GM23248 (cell line): ENCODE measurements at regions not wholly inside any gene's neighbourhood (a gene's known extent, or its start where the extent isn't known, plus 50 kb on each side); places are given as distances from the start of the nearest gene placed in this dataset.

Experiments used
- EZH2 ChIP-seq: fragments of 200-600 bp; sonication (generic); IDR thresholded peaks from 2 replicates; pipeline ENCODE4 v1.6.1; 2018; ENCODE audit warnings: antibody characterized with exemption, mild to moderate bottlenecking; ENCODE audit not compliant: insufficient read depth, poor library complexity, severe bottlenecking
- EZH2phosphoT487 ChIP-seq: fragments of 200-600 bp; sonication (generic); IDR thresholded peaks from 2 replicates; pipeline ENCODE4 v1.6.1; 2018; ENCODE audit warnings: antibody characterized with exemption, moderate library complexity, mild to moderate bottlenecking, low read depth; ENCODE audit not compliant: insufficient read depth

DNA sequence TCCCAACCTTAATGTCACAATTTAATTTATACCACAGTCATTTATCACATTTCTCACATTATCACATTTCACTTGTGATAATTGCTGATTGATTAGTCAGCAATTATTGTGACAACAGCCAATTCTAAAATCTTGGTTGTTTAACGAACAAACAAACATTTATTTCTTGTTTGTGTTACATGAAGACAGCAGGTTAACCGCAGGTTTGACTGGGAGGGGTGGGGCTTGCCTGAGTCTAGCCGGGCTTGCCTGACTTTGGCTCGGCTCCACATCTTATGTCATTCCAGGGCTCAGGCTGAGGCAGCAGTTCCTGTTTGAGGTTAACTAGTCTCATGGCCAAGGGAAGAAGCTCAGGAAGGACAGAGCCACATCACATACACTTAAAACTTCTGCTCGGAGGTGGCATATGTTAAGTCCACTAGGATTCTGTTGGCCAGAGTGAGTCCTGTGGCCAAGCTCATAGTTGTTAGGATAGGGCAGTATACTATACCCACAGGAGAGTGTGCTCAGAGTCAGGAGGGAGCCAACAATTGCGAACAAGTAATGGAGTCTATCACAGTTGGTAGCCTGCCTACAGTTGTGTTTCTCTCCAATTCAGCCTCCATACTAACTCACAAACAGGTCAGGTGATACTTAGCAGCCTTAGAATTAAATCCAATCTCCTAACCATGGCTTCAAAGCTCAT is 90.0 kb upstream of the IFNGR1 start:
- TF ChIP-seq EZH2, result no peak
- no peak for TF ChIP-seq EZH2phosphoT487
